Endothelial cell (in vitro differentiated cells): ENCODE measurements at regions not wholly inside any gene's neighbourhood (a gene's known extent, or its start where the extent isn't known, plus 50 kb on each side); places are given as distances from the start of the nearest gene placed in this dataset.
A peak's percentile ranks its signal among the peaks of the same experiment; 100 is the strongest.

Experiments
- DNase-seq: peaks from one replicate; pipeline ENCODE4 v3.0.0; 2021; ENCODE audit warnings: low spot score
- H3K27ac Mint-ChIP-seq: one replicate; pipeline ENCODE4 v1.8.0; 2021; ENCODE audit warnings: mixed read lengths, inconsistent platforms; ENCODE audit not compliant: unreplicated experiment
- H3K27me3 Mint-ChIP-seq: one replicate; pipeline ENCODE4 v1.8.0; 2021; ENCODE audit warnings: mild to moderate bottlenecking, moderate library complexity, mixed read lengths, inconsistent platforms; ENCODE audit not compliant: unreplicated experiment
- H3K36me3 Mint-ChIP-seq: one replicate; pipeline ENCODE4 v1.8.0; 2021; ENCODE audit warnings: mild to moderate bottlenecking, low read depth, mixed read lengths, inconsistent platforms; ENCODE audit not compliant: unreplicated experiment
- H3K4me1 Mint-ChIP-seq: one replicate; pipeline ENCODE4 v1.8.0; 2021; ENCODE audit warnings: mild to moderate bottlenecking, mixed read lengths, inconsistent platforms; ENCODE audit not compliant: unreplicated experiment
- H3K4me3 Mint-ChIP-seq: one replicate; pipeline ENCODE4 v1.8.0; 2021; ENCODE audit warnings: mild to moderate bottlenecking, mixed read lengths, inconsistent platforms; ENCODE audit not compliant: unreplicated experiment
- H3K9me3 Mint-ChIP-seq: one replicate; pipeline ENCODE4 v1.8.0; 2021; ENCODE audit warnings: mixed read lengths, inconsistent platforms; ENCODE audit not compliant: unreplicated experiment
- CTCF ChIP-seq: fragments of 200-600 bp; sonication (generic); IDR thresholded peaks from one replicate; pipeline ENCODE4 v1.5.0; 2021; ENCODE audit warnings: antibody characterized with exemption; ENCODE audit not compliant: unreplicated experiment

DNA sequence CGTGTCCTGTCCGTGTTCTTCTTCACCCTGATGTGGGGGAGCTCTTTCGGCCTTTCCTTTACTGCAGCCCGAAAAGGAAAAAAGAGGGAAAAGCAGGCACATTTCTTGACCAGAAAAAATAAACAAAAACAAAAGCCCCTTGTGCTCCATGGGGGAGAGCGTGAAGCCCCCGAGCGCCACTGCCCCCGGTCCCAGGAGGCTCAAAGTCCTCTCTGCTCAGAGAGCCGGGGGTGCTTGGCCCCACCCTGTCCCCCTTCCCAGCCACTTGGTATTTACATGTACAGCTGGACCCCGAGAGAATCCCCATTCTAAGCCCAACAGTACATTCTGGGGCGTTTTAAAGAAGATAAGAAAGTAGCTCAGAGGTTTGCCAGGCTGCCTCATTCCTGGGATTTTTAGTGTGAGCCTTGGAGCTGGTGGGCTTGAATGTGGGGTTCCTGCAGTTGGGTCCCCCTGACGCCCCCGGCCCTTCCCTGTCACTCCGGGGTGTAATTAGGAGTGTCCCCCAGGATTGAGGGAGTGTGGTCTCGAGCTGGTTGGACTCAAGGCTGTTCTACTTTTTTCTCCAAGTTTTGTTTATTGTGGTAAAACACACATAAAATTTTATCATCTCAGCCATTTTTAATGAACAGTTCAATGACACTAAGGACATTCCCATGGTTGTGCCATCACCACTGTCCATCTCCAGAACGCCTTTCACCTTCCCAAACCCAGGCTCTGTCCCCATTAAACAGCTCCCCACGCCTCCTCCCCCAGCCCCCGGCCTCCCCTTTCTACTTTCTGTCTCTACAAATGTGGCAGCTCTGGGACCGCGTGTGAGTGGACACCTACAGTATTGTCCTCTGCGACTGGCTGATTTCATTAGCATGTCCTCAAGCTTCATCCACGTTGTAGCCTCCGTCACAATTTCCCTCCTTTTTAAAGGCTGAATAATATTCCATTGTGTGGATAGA is 55.7 kb upstream of the BHLHE23 start:
- Mint-ChIP-seq H3K27ac (peak overlapping the region; percentile 62), H3K4me1 (peaks cover 9% of the 10 kb centered on the region), H3K27me3 (peaks cover 15% of the 10 kb centered on the region), H3K4me3 (no peak overlapping the region), H3K36me3 (peaks cover 12% of the 10 kb centered on the region), H3K9me3 (no peaks in the 10 kb centered on the region)
- TF ChIP-seq CTCF = no peak
- no peak for DNase-seq

GRCh38 chr20:63061771-63062100 is 55.0 kb upstream of the BHLHE23 start:
- H3K27ac Mint-ChIP-seq = peak overlapping the region; percentile 62
- no peak overlapping the region for H3K4me3 Mint-ChIP-seq
- no peaks in the 10 kb centered on the region for H3K9me3 Mint-ChIP-seq
- no peak for TF ChIP-seq CTCF
- H3K27me3 Mint-ChIP-seq = peaks cover 12% of the 10 kb centered on the region
- peaks cover 12% of the 10 kb centered on the region for H3K36me3 Mint-ChIP-seq
- no peak for DNase-seq
- H3K4me1 Mint-ChIP-seq = peaks cover 9% of the 10 kb centered on the region

- Mint-ChIP-seq H3K36me3 (peaks cover 12% of the 10 kb centered on the region), H3K4me1 (peaks cover 9% of the 10 kb centered on the region), H3K4me3 (peak overlapping the region; percentile 81), H3K9me3 (no peaks in the 10 kb centered on the region), H3K27me3 (peaks cover 10% of the 10 kb centered on the region), H3K27ac (peak overlapping the region; percentile 90)
- DNase-seq = no peak
- no peak for TF ChIP-seq CTCF
Measured at GRCh38 chr20:63061051-63061770, 54.4 kb upstream of the BHLHE23 start.

GRCh38 chr20:63060057-63060991 is 53.6 kb upstream of the BHLHE23 start:
- Mint-ChIP-seq H3K4me1 (peaks cover 9% of the 10 kb centered on the region), H3K9me3 (no peaks in the 10 kb centered on the region), H3K36me3 (peaks cover 12% of the 10 kb centered on the region), H3K27ac (no peak overlapping the region), H3K4me3 (no peak overlapping the region), H3K27me3 (peaks cover 10% of the 10 kb centered on the region)
- DNase-seq = no peak
- TF ChIP-seq CTCF = no peak
